Adrenal gland (tissue), 9 donors: ENCODE measurements at regions not wholly inside any gene's neighbourhood (a gene's known extent, or its start where the extent isn't known, plus 50 kb on each side); places are given as distances from the start of the nearest gene placed in this dataset.

Experiments used
- DNase-seq, 7 donors: peaks; one replicate each; pipeline ENCODE4 v3.0.0-alpha.2; 2019 to 2020
- H3K27ac ChIP-seq, 5 donors: fragments of 200-600 bp; sonication (generic) in 4 of 5; 1 replicate in 3 of 5; 2 replicates in 2 of 5; pipeline versions ENCODE4 v1.5.1 to v1.8.0; 2016 to 2020; ENCODE audit warnings: mild to moderate bottlenecking in 1 of 5
- H3K27me3 ChIP-seq: fragments of 200-600 bp; 2 replicates; pipeline ENCODE4 v1.8.0; 2021
- H3K36me3 ChIP-seq, 2 donors: fragments of 200-600 bp; replicated peaks in 1 of 2; 1 replicate in 1 of 2; 2 replicates in 1 of 2; pipeline versions ENCODE4 v1.5.1 to v1.8.0; 2018 to 2022
- H3K4me1 ChIP-seq, 2 donors: fragments of 200-600 bp; replicated peaks in 1 of 2; 1 replicate in 1 of 2; 2 replicates in 1 of 2; pipeline versions ENCODE4 v1.5.1 to v1.8.0; 2018 to 2021
- H3K4me3 ChIP-seq, 4 donors: fragments of 200-600 bp; sonication (generic) in 3 of 4; one replicate each; pipeline ENCODE4 v1.5.1; 2016 to 2018
- H3K9me3 ChIP-seq, 3 donors: fragments of 200-600 bp; sonication (generic) in 1 of 3; replicated peaks in 1 of 3; 1 replicate in 2 of 3; 2 replicates in 1 of 3; pipeline versions ENCODE4 v1.5.1 to v1.8.0; 2016 to 2021
- CTCF ChIP-seq, 6 experiments: fragments of 450-650 bp in 4 of 6; fragments of 200-600 bp in 2 of 6; sonication (generic) in 1 of 6; IDR thresholded peaks; 1 replicate in 5 of 6; 2 replicates in 1 of 6; pipeline versions ENCODE4 v1.5.1 to v1.8.0; 2016 to 2021; ENCODE audit warnings: antibody characterized with exemption in 6 of 6, mild to moderate bottlenecking in 2 of 6, moderate library complexity in 1 of 6
- POLR2A ChIP-seq, 2 donors: fragments of 450-650 bp; IDR thresholded peaks; one replicate each; pipeline ENCODE4 v1.6.1; 2017; ENCODE audit warnings: antibody characterized with exemption in 2 of 2, mild to moderate bottlenecking in 2 of 2, moderate library complexity in 1 of 2
- WGBS, 4 donors: extraction: QIAGEN DNeasy Blood & Tissue Kit in 2 of 4; methylation state at CpG; one replicate each; pipeline versions ENCODE4 v1.1.5 to v1.1.7; 2013 to 2017; 5-methylcytosine and 5-hydroxymethylcytosine counted together
- intact Hi-C, 2 donors: fragments of 100-400 bp; cut with DNase I; formaldehyde crosslinking; loops; one replicate each; pipeline versions ENCODE4 v1.14.1 to v1.15.0; 2022 to 2023
- donor health status: healthy with polysubstance abuse.
- donor health status: Bipolar disorder and iron deficiency.
- donor health status: DM: yes; HTN: yes; CAD: no.
- donor health status: DM: no; HTN: no; CAD: no.
- donor health status: DM: no; HTN: no; CAD: no.

- WGBS, 4 donors: 73 to 96% (median 84%) methylated on average over 1 of the region's 1 CpG
Measured at GRCh38 chr10:4169448-4169847, 384.4 kb upstream of the KLF6 start.

GRCh38 chr10:4167216-4167615 lies 382.2 kb upstream of the KLF6 start:
- 73 to 95% (median 85%) methylated on average over 8 of the region's 8 CpGs for WGBS, 4 donors
- Histone ChIP-seq H3K9me3 (no peaks in the 10 kb centered on the region), H3K4me1 (no peaks in the 10 kb centered on the region), H3K36me3 (no peaks in the 10 kb centered on the region), H3K4me3 (no peak overlapping the region), H3K27ac (no peak overlapping the region), H3K27me3 (no peaks in the 10 kb centered on the region)
- intact Hi-C loops: no loop called here
- DNase-seq: no peak
- TF ChIP-seq CTCF (IDR thresholded peaks at IDR 0.05): no peak
- no peak for TF ChIP-seq POLR2A (IDR thresholded peaks at IDR 0.05)

More at GRCh38 chr10:4169448-4169847, 384.4 kb upstream of the KLF6 start:
- Histone ChIP-seq H3K27ac (no peak overlapping the region), H3K4me1 (no peaks in the 10 kb centered on the region), H3K9me3 (no peaks in the 10 kb centered on the region), H3K27me3 (no peaks in the 10 kb centered on the region), H3K36me3 (no peaks in the 10 kb centered on the region), H3K4me3 (no peak overlapping the region)
- no peak for TF ChIP-seq CTCF (IDR thresholded peaks at IDR 0.05)
- intact Hi-C loops: no loop called here
- DNase-seq: no peak

- H3K36me3 ChIP-seq: no peaks in the 10 kb centered on the region
- H3K9me3 ChIP-seq: no peaks in the 10 kb centered on the region
- no peaks in the 10 kb centered on the region for H3K4me1 ChIP-seq
- TF ChIP-seq CTCF (IDR thresholded peaks at IDR 0.05) (no peak), POLR2A (IDR thresholded peaks at IDR 0.05) (no peak)
- H3K27ac ChIP-seq: no peak overlapping the region
- DNase-seq: no peak
- intact Hi-C loops: no loop called here
- 80 to 86% (median 85%) methylated on average over 7 of the region's 7 CpGs for WGBS, 4 donors
- no peak overlapping the region for H3K4me3 ChIP-seq
- no peaks in the 10 kb centered on the region for H3K27me3 ChIP-seq
Measured at GRCh38 chr10:4162571-4163286, 377.7 kb upstream of the KLF6 start.

- H3K4me3 ChIP-seq: no peak overlapping the region
- 89 to 95% (median 91%) methylated on average over 6 of the region's 6 CpGs for WGBS, 4 donors
- H3K9me3 ChIP-seq: no peaks in the 10 kb centered on the region
- no peak for DNase-seq
- no peaks in the 10 kb centered on the region for H3K36me3 ChIP-seq
- TF ChIP-seq POLR2A (IDR thresholded peaks at IDR 0.05) (no peak), CTCF (IDR thresholded peaks at IDR 0.05) (no peak)
- no peaks in the 10 kb centered on the region for H3K27me3 ChIP-seq
- H3K4me1 ChIP-seq: no peaks in the 10 kb centered on the region
- intact Hi-C loops: no loop called here
- H3K27ac ChIP-seq: no peak overlapping the region
Measured at GRCh38 chr10:4159173-4159572, 374.2 kb upstream of the KLF6 start.
